Upper lobe of right lung (tissue), 1 donor: ENCODE measurements at regions not wholly inside any gene's neighbourhood (a gene's known extent, or its start where the extent isn't known, plus 50 kb on each side); places are given as distances from the start of the nearest gene placed in this dataset.
A peak's percentile ranks its signal among the peaks of the same experiment; 100 is the strongest.

Experiments
- ATAC-seq: fragments of 200-7000 bp; cut with Tn5 transposase; one replicate; pipeline ENCODE4 v1.9.1; 2020; ENCODE audit warnings: mild to moderate bottlenecking, moderate library complexity
- DNase-seq: peaks from one replicate; pipeline ENCODE4 v3.0.0-alpha.2; 2020
- H3K27ac ChIP-seq: fragments of 200-600 bp; one replicate; pipeline ENCODE4 v1.8.0; 2022
- H3K27me3 ChIP-seq: fragments of 200-600 bp; one replicate; pipeline ENCODE4 v1.8.0; 2022; ENCODE audit warnings: mild to moderate bottlenecking
- H3K36me3 ChIP-seq: fragments of 200-600 bp; one replicate; pipeline ENCODE4 v1.8.0; 2022
- H3K4me1 ChIP-seq: fragments of 200-600 bp; one replicate; pipeline ENCODE4 v1.8.0; 2022
- H3K4me3 ChIP-seq: fragments of 200-600 bp; one replicate; pipeline ENCODE4 v1.8.0; 2022; ENCODE audit warnings: mild to moderate bottlenecking
- H3K9me3 ChIP-seq: fragments of 200-600 bp; one replicate; pipeline ENCODE4 v1.8.0; 2022
- CTCF ChIP-seq: fragments of 200-600 bp; IDR thresholded peaks from one replicate; pipeline ENCODE4 v1.8.0; 2022; ENCODE audit warnings: antibody characterized with exemption
- intact Hi-C: fragments of 100-400 bp; cut with DNase I; formaldehyde crosslinking; loops from one replicate; pipeline ENCODE4 v1.11.0; 2022
- donor health status: DM: no; HTN: yes; CAD: no; lungs with severe emphysema.

DNA sequence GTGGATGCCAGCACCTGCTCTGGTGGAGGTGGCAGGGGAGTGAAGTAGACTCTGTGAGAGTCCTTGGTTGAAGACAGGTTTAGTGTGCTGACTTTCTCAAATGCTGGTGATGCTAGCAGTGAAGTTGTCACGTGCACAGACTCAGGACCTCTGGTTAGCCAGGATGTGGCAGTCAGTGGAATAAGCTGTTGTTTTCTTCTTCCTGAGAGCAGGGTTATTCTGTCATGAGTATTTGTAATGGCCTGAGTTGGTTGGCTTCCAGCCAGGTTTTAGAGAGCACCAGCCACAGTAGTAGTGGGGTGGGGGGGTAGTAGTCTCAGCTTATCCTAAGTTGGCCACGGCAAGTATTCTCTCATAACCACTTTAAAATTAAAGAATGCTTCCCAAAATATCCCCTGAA, 169.7 kb upstream of the FOXN2 start:
- intact Hi-C loops, result no loop called here

DNA sequence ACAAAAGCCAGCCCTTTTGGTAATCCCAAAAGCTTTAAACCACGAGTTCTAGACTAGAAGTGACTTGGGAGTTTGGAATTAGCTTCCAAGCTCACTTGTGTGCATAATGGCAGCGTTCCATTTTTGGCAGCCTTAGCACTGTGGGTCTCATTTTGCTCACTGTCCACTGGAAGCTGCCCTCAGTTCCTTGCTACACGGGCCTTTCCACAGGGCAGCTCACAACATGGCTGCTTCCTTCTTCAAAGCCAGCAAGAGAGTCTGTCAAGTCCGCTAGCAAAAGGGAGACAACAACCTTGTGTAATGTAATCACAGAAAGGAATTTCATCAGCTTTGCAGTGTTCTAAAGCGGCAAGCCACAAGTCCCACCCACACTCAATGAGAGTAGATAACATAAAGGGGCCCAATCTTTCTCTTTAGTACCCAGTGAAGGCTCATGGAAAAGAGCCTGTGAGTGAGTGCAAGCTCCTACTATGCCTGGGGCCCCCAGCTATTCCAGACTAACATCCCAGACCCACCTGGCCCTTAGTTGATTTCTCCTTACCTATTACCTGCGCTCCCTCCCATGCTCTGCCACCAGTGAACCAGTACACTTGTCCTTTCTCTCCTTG, 168.5 kb upstream of the FOXN2 start:
- intact Hi-C loops, result no loop called here
- Histone ChIP-seq H3K9me3 (no peaks in the 10 kb centered on the region), H3K36me3 (no peaks in the 10 kb centered on the region), H3K4me1 (no peaks in the 10 kb centered on the region), H3K27ac (no peak overlapping the region), H3K4me3 (no peak overlapping the region), H3K27me3 (no peaks in the 10 kb centered on the region)
- no peak for TF ChIP-seq CTCF
- no peak for DNase-seq
- peak; percentile 85 for ATAC-seq

More for the DNA sequence above, 169.7 kb upstream of the FOXN2 start:
- Histone ChIP-seq H3K36me3 (no peaks in the 10 kb centered on the region), H3K27ac (no peak overlapping the region), H3K27me3 (no peaks in the 10 kb centered on the region), H3K4me3 (no peak overlapping the region), H3K4me1 (no peaks in the 10 kb centered on the region), H3K9me3 (no peaks in the 10 kb centered on the region)
- DNase-seq (no peak), ATAC-seq (peak; percentile 43)
- no peak for TF ChIP-seq CTCF

GRCh38 chr2:48146552-48146951, 167.9 kb upstream of the FOXN2 start:
- Histone ChIP-seq H3K4me3 (no peak overlapping the region), H3K4me1 (no peaks in the 10 kb centered on the region), H3K36me3 (no peaks in the 10 kb centered on the region), H3K9me3 (no peaks in the 10 kb centered on the region), H3K27ac (no peak overlapping the region), H3K27me3 (no peaks in the 10 kb centered on the region)
- intact Hi-C loops, result no loop called here
- DNase-seq, result no peak
- peak; percentile 41 for ATAC-seq
- no peak for TF ChIP-seq CTCF

DNA sequence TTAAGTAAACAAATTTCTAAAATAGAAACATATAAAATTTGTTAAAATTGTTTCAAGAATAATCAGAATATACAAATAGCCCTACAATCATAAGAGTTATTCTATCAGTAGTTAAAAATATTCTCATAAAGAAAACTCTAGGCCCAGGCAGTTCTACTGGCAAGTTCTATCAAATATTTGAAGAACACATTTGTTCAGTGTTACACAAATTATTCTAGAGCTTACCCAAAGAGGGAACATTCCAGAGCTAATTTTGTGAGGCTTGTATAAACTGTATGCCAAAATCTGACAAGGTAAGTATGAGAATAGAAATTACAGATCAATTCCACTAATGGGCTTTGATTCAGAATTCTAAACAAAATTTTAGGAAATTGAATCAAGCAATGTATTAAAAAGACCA, 166.8 kb upstream of the FOXN2 start:
- H3K4me3 ChIP-seq, result no peak overlapping the region
- no peaks in the 10 kb centered on the region for H3K36me3 ChIP-seq
- ATAC-seq (no peak), DNase-seq (no peak)
- H3K4me1 ChIP-seq, result no peaks in the 10 kb centered on the region
- intact Hi-C loops, result no loop called here
- no peaks in the 10 kb centered on the region for H3K9me3 ChIP-seq
- no peak overlapping the region for H3K27ac ChIP-seq
- H3K27me3 ChIP-seq, result no peaks in the 10 kb centered on the region
- no peak for TF ChIP-seq CTCF

DNA sequence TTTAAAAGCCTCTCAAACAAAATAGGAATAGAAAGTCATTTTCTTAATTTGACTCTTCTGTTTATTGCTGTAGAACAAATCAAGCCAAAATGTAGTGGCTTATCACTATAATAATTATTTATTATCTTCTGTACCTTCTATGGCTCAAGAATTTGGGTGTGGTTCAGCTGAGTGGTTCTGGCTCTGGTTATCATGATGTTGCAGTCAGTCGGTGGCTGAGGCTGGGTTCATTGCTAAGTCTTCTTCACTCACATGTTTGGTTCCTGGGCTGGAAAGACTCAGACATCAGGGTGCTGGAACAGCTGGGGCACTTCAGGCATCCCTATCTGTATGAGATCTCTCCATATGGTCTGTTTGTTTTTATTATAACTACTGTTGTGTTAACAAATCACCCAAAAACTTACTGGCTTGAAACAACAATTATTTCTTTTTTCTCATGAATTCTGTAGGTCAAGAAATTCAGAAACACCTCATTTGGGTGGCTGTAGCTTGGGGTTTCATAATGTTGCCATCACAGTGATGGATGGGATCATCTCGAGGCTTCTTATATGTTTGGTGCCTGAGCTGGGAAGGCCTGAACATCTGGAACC, 165.5 kb upstream of the FOXN2 start:
- no peaks in the 10 kb centered on the region for H3K4me1 ChIP-seq
- no peak for TF ChIP-seq CTCF
- no peak for ATAC-seq
- H3K9me3 ChIP-seq, result no peaks in the 10 kb centered on the region
- intact Hi-C loops, result no loop called here
- DNase-seq, result no peak
- H3K4me3 ChIP-seq, result no peak overlapping the region
- no peaks in the 10 kb centered on the region for H3K27me3 ChIP-seq
- H3K27ac ChIP-seq, result no peak overlapping the region
- no peaks in the 10 kb centered on the region for H3K36me3 ChIP-seq

DNA sequence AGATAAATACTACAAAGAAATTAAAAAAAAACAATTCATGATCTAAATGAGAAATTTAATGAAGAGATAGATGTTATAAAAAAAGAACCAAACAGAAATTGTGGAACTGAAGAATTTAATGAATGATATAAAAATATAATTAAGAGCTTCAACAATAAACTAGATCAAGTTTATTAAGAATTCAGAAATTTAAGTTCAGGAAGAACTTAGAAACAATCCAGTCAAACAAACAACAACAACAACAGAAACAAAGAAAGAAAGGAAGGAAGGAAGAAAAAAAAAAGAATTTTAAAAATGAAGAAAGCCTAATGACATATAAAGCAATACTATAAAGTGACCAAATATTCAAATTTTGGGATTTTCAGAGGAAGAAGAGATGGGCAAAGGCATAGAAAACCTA, 157.3 kb upstream of the FOXN2 start:
- Histone ChIP-seq H3K9me3 (no peaks in the 10 kb centered on the region), H3K27me3 (no peaks in the 10 kb centered on the region), H3K4me1 (no peaks in the 10 kb centered on the region), H3K27ac (no peak overlapping the region), H3K4me3 (no peak overlapping the region), H3K36me3 (no peaks in the 10 kb centered on the region)
- no peak for ATAC-seq
- intact Hi-C loops, result no loop called here
- no peak for TF ChIP-seq CTCF
- no peak for DNase-seq
